ENCODE measurements at regions not wholly inside any gene's neighbourhood (a gene's known extent, or its start where the extent isn't known, plus 50 kb on each side); places are given as distances from the start of the nearest gene placed in this dataset.

- Histone ChIP-seq H3K36me3 (ENCODE audit: control insufficient read depth in 2 of 2, extremely low read depth in 1 of 2, insufficient read depth in 2 of 2, low read length in 2 of 2) (no peaks in the 10 kb centered on the region), H3K4me1 (ENCODE audit: control insufficient read depth, extremely low read depth, insufficient read depth, low read length) (peaks cover 11% of the 10 kb centered on the region), H3K9me3 (ENCODE audit: control insufficient read depth, low read depth, low read length) (no peaks in the 10 kb centered on the region), H3K9me1 (ENCODE audit: control insufficient read depth, extremely low read depth, insufficient read depth, low read length) (no peaks in the 10 kb centered on the region), H3K27me3 (ENCODE audit: control insufficient read depth, extremely low read depth, insufficient read depth, low read length) (no peaks in the 10 kb centered on the region), H3K27ac (ENCODE audit: control insufficient read depth, insufficient read depth, low read length) (no peak overlapping the region), H2AFZ (ENCODE audit: control insufficient read depth, low read length) (no peak overlapping the region), H3K4me2 (ENCODE audit: control insufficient read depth, extremely low read depth, insufficient read depth, low read depth, low read length) (no peak overlapping the region), H3K79me2 (ENCODE audit: control insufficient read depth, insufficient read depth, low read length) (no peaks in the 10 kb centered on the region), H4K20me1 (ENCODE audit: control insufficient read depth, extremely low read depth, insufficient read depth, low read length) (no peaks in the 10 kb centered on the region), H3K9ac (ENCODE audit: control insufficient read depth, extremely low read depth, insufficient read depth, low read length) (no peak overlapping the region), H3K4me3 (ENCODE audit: control insufficient read depth in 2 of 3, extremely low read depth in 1 of 3, insufficient read depth in 2 of 3, low read depth in 1 of 3, low read length in 3 of 3) (no peak overlapping the region)
- FAIRE-seq (no peak), DNase-seq (ENCODE audit: low read depth, low spot score) (no peak)
- TF ChIP-seq EZH2 (IDR thresholded peaks at IDR 0.05; ENCODE audit: low read length) (no peak), CTCF (optimal IDR thresholded peaks at IDR 0.05 in 1 of 3, IDR thresholded peaks at IDR 0.05 in 1 of 3, conservative IDR thresholded peaks at IDR 0.05 in 1 of 3; ENCODE audit: extremely low read depth in 1 of 3, insufficient read depth in 2 of 3, low read length in 3 of 3) (no peak)
- dilution Hi-C loops (cut with MboI; ENCODE audit: extremely low pct_ligation_motif_present, low sequenced_read_pairs) = no loop called here
Observed at GRCh38 chr12:88867510-88867909, 287.2 kb upstream of the KITLG start.

DNA sequence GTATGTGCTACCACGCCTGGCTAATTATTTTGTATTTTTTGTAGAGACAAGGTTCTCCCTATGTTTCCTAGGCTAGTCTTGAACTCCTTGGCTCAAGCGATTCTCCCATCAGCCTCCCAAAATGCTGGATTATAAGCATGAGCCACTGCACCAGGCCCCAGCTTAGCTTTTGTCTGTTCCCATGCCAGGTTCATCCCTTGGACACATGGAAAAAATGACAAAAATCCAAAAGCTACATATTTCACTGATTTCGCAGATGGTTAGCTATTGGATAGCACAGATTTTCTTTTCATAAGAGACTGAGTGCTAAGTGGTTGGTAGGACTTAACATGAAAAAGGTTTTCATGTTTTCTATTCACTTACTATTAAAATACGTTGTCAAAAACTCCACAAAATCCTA lies 286.6 kb upstream of the KITLG start:
- dilution Hi-C loops (cut with MboI; ENCODE audit: extremely low pct_ligation_motif_present, low sequenced_read_pairs) = no loop called here
- peaks cover 11% of the 10 kb centered on the region for H3K4me1 ChIP-seq (ENCODE audit: control insufficient read depth, extremely low read depth, insufficient read depth, low read length)
- H3K4me3 ChIP-seq (ENCODE audit: control insufficient read depth in 2 of 3, extremely low read depth in 1 of 3, insufficient read depth in 2 of 3, low read depth in 1 of 3, low read length in 3 of 3) = no peak overlapping the region
- H3K79me2 ChIP-seq (ENCODE audit: control insufficient read depth, insufficient read depth, low read length) = no peaks in the 10 kb centered on the region
- H3K9me3 ChIP-seq (ENCODE audit: control insufficient read depth, low read depth, low read length) = no peaks in the 10 kb centered on the region
- no peaks in the 10 kb centered on the region for H3K9me1 ChIP-seq (ENCODE audit: control insufficient read depth, extremely low read depth, insufficient read depth, low read length)
- no peak for TF ChIP-seq EZH2 (IDR thresholded peaks at IDR 0.05; ENCODE audit: low read length)
- no peak for TF ChIP-seq CTCF (optimal IDR thresholded peaks at IDR 0.05 in 1 of 3, IDR thresholded peaks at IDR 0.05 in 1 of 3, conservative IDR thresholded peaks at IDR 0.05 in 1 of 3; ENCODE audit: extremely low read depth in 1 of 3, insufficient read depth in 2 of 3, low read length in 3 of 3)
- DNase-seq (ENCODE audit: low read depth, low spot score) = no peak
- H3K4me2 ChIP-seq (ENCODE audit: control insufficient read depth, extremely low read depth, insufficient read depth, low read depth, low read length) = no peak overlapping the region
- no peak overlapping the region for H2AFZ ChIP-seq (ENCODE audit: control insufficient read depth, low read length)
- no peaks in the 10 kb centered on the region for H3K36me3 ChIP-seq (ENCODE audit: control insufficient read depth in 2 of 2, extremely low read depth in 1 of 2, insufficient read depth in 2 of 2, low read length in 2 of 2)
- no peak overlapping the region for H3K27ac ChIP-seq (ENCODE audit: control insufficient read depth, insufficient read depth, low read length)
- H3K9ac ChIP-seq (ENCODE audit: control insufficient read depth, extremely low read depth, insufficient read depth, low read length) = no peak overlapping the region
- no peaks in the 10 kb centered on the region for H3K27me3 ChIP-seq (ENCODE audit: control insufficient read depth, extremely low read depth, insufficient read depth, low read length)
- H4K20me1 ChIP-seq (ENCODE audit: control insufficient read depth, extremely low read depth, insufficient read depth, low read length) = no peaks in the 10 kb centered on the region
- no peak for FAIRE-seq
